ENCODE measurements at regions not wholly inside any gene's neighbourhood (a gene's known extent, or its start where the extent isn't known, plus 50 kb on each side); places are given as distances from the start of the nearest gene placed in this dataset.

DNA sequence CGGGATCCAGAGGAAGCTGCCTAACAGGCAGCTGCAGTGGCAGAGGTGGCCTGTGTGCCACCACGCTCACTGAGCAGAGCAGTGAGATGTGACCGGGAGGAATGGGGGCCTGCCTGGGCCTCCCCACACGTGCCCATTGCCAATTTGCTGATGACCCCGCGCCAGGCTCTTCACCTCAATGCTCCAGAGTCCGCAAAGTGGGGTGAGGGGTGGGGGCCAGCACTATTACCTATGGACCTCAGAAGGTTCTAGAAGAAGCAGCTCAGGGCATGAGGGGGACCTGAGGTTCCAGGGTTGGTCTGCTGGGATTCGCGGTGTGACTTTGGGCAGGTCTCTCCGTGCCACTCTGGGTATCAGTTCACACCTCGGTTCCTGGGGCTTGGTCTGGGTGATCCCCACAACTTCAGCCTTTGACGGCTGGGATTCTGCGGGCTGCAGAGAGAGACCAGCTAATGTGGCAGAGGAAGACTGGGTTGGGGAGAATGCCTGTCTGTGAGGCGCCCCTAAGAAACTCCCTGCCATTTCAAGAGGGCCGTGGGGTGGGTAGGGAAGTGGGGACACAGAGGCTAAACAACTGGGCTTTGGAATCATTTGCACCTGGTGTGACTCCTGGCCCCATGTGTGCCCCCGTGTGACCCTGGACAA, 231.0 kb upstream of the MVB12B start:
- TF ChIP-seq, protein P1, sequence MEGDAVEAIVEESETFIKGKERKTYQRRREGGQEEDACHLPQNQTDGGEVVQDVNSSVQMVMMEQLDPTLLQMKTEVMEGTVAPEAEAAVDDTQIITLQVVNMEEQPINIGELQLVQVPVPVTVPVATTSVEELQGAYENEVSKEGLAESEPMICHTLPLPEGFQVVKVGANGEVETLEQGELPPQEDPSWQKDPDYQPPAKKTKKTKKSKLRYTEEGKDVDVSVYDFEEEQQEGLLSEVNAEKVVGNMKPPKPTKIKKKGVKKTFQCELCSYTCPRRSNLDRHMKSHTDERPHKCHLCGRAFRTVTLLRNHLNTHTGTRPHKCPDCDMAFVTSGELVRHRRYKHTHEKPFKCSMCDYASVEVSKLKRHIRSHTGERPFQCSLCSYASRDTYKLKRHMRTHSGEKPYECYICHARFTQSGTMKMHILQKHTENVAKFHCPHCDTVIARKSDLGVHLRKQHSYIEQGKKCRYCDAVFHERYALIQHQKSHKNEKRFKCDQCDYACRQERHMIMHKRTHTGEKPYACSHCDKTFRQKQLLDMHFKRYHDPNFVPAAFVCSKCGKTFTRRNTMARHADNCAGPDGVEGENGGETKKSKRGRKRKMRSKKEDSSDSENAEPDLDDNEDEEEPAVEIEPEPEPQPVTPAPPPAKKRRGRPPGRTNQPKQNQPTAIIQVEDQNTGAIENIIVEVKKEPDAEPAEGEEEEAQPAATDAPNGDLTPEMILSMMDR (IDR thresholded peaks at IDR 0.05), result no peak
- no peak for TF ChIP-seq POLR2A (IDR thresholded peaks at IDR 0.05)
- no peak overlapping the region for H3K27ac ChIP-seq
- H3K27me3 ChIP-seq, result no peaks in the 10 kb centered on the region
- no peak for DNase-seq
- H3K9me3 ChIP-seq, result no peaks in the 10 kb centered on the region
- no peak overlapping the region for H3K4me3 ChIP-seq
- H3K36me3 ChIP-seq, result no peaks in the 10 kb centered on the region
- H3K4me1 ChIP-seq, result no peaks in the 10 kb centered on the region

DNA sequence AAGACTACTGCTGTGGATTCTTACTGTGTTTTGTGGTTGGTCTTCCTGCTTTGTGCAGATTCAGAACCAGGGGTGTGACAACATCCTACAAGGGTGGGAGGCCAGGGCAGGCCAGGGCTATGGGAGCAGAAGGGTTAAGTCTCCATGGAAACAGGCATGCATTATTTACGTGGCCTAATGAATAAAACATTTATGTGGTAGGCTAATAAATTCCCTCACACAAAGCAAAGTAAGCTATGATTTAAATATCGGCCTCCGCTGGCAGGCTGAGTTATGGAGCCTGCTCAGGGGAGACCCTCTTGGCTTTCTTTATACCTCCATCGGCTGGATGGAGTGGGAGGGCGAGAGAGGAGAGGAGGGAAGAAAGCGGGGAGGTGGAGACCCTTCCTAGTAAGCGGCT, 230.3 kb upstream of the MVB12B start:
- no peak for TF ChIP-seq POLR2A (IDR thresholded peaks at IDR 0.05)
- TF ChIP-seq, protein P1 (IDR thresholded peaks at IDR 0.05), result no peak
- no peak for DNase-seq
- Histone ChIP-seq H3K4me3 (no peak overlapping the region), H3K27me3 (no peaks in the 10 kb centered on the region), H3K36me3 (no peaks in the 10 kb centered on the region), H3K4me1 (no peaks in the 10 kb centered on the region), H3K9me3 (no peaks in the 10 kb centered on the region), H3K27ac (no peak overlapping the region)

DNA sequence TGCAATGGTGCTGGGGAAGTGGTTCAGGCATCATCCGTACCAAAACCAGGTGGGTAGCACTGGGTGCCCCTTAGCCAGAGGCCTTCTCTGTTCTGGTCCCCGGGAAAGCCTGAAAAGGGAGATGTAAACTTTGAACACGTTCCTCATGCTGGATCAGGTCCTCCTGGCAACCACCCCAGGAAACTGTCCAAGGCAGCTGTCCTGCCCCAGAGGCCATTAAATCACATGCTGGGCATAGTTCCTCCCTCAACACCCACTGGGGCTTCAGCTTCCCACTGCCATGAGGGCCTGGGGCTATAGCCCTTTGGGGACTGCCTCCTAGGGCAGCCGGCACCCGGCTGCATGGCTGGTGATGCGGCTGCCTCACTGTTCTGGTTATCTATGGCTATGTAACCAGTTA, 228.9 kb upstream of the MVB12B start:
- H3K27ac ChIP-seq, result no peak overlapping the region
- H3K36me3 ChIP-seq, result no peaks in the 10 kb centered on the region
- no peaks in the 10 kb centered on the region for H3K9me3 ChIP-seq
- H3K4me3 ChIP-seq, result no peak overlapping the region
- H3K4me1 ChIP-seq, result no peaks in the 10 kb centered on the region
- no peak for DNase-seq
- H3K27me3 ChIP-seq, result no peaks in the 10 kb centered on the region
- no peak for TF ChIP-seq POLR2A (IDR thresholded peaks at IDR 0.05)
- TF ChIP-seq, protein P1 (IDR thresholded peaks at IDR 0.05), result no peak

DNA sequence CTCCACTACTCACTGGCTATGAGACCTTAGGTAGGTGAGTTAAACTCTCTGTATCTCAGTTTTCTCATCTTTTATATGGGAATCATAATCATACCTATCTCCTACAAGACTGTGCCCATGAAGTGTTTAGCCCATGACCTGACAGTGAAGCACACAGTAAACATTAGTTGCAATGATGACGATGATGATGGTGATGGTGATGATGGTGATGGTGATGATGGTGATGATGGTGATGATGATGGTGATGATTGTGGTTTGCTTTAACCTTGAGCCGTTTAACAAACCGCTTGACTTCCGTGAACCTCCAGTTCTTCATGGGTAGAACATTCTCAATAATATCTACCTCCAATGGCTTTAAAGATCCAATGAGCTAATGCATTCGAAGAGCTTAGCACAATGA, 220.2 kb upstream of the MVB12B start:
- H3K27me3 ChIP-seq, result no peaks in the 10 kb centered on the region
- TF ChIP-seq, protein P1 (IDR thresholded peaks at IDR 0.05), result no peak
- TF ChIP-seq POLR2A (IDR thresholded peaks at IDR 0.05), result no peak
- H3K27ac ChIP-seq, result no peak overlapping the region
- H3K36me3 ChIP-seq, result no peaks in the 10 kb centered on the region
- no peak for DNase-seq
- no peak overlapping the region for H3K4me3 ChIP-seq
- H3K9me3 ChIP-seq, result no peaks in the 10 kb centered on the region
- no peaks in the 10 kb centered on the region for H3K4me1 ChIP-seq

DNA sequence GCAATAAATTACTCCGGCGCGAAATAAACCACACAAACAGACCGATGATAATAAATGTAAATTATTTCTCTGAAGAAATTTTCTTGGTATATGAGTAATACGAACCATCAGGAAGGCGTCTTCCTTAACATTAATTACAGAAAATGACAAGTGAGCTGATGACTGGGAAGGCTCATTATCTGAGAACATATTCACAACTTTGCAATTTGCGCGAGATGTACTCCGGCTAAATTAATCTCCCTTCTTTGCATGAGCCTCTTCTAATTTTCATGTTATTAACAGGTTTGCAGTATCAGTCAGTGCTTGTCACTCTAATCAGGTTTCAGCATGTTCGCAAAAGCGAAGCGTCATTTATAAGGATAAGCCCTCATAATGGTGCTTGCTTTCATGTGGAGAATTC, 218.9 kb upstream of the MVB12B start:
- Histone ChIP-seq H3K4me3 (no peak overlapping the region), H3K27me3 (no peaks in the 10 kb centered on the region), H3K36me3 (no peaks in the 10 kb centered on the region), H3K27ac (no peak overlapping the region), H3K4me1 (no peaks in the 10 kb centered on the region), H3K9me3 (no peaks in the 10 kb centered on the region)
- no peak for TF ChIP-seq POLR2A (IDR thresholded peaks at IDR 0.05)
- DNase-seq, result no peak

DNA sequence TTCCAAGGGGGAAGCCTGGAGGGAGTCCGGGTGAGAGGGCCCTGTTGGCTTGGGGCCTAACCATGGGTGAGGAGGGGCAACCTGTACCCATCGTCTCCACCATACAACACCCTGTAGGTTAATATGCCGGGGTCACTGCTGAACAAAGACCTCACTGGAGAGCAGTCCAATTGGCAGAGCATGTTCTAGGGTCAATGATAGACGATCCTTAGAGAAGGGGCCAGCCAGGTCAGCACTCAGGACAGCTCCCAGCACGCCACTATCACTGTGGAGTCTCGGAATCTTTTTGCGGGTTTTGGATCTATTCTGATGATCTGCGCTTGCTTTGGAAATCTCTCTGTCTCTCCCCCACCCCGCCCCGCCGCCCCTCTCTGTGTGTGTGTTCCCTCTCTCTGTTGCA, 218.4 kb upstream of the MVB12B start:
- no peaks in the 10 kb centered on the region for H3K27me3 ChIP-seq
- H3K36me3 ChIP-seq, result no peaks in the 10 kb centered on the region
- no peaks in the 10 kb centered on the region for H3K4me1 ChIP-seq
- no peak overlapping the region for H3K4me3 ChIP-seq
- TF ChIP-seq POLR2A (IDR thresholded peaks at IDR 0.05), result no peak
- TF ChIP-seq, protein P1 (IDR thresholded peaks at IDR 0.05), result no peak
- H3K27ac ChIP-seq, result no peak overlapping the region
- H3K9me3 ChIP-seq, result no peaks in the 10 kb centered on the region
- DNase-seq, result no peak

All from Peyer's patch (tissue), 4 donors.